ENCODE measurements at regions not wholly inside any gene's neighbourhood (a gene's known extent, or its start where the extent isn't known, plus 50 kb on each side); places are given as distances from the start of the nearest gene placed in this dataset.

GRCh38 chr6:106773522-106773921 is 144.1 kb downstream of the QRSL1 start:
- H3K79me2 ChIP-seq (replicated peaks; ENCODE audit: insufficient read depth, low read length), result no peaks in the 10 kb centered on the region
- no peaks in the 10 kb centered on the region for H4K20me1 ChIP-seq (ENCODE audit: insufficient read depth)
- no peaks in the 10 kb centered on the region for H3K9me3 ChIP-seq (ENCODE audit: low read length)
- no peaks in the 10 kb centered on the region for H3K36me3 ChIP-seq (ENCODE audit: insufficient read depth, low read length)
- TF ChIP-seq RAD21 (conservative IDR thresholded peaks at IDR 0.05), result no peak
- TF ChIP-seq TAF1 (IDR thresholded peaks at IDR 0.05; ENCODE audit: low read depth), result no peak
- no peak for TF ChIP-seq SMC3 (conservative IDR thresholded peaks at IDR 0.05; ENCODE audit: poor library complexity)
- no peak for TF ChIP-seq CTCF (IDR thresholded peaks at IDR 0.05; ENCODE audit: poor library complexity, severe bottlenecking)
- no peak for TF ChIP-seq EZH2 (IDR thresholded peaks at IDR 0.05; ENCODE audit: borderline replicate concordance, insufficient read depth, low read length, poor library complexity, severe bottlenecking)
- TF ChIP-seq EP300 (conservative IDR thresholded peaks at IDR 0.05; ENCODE audit: poor library complexity, severe bottlenecking), result no peak
- TF ChIP-seq MXI1 (conservative IDR thresholded peaks at IDR 0.05; ENCODE audit: poor library complexity, severe bottlenecking), result no peak
- TF ChIP-seq, protein P1, sequence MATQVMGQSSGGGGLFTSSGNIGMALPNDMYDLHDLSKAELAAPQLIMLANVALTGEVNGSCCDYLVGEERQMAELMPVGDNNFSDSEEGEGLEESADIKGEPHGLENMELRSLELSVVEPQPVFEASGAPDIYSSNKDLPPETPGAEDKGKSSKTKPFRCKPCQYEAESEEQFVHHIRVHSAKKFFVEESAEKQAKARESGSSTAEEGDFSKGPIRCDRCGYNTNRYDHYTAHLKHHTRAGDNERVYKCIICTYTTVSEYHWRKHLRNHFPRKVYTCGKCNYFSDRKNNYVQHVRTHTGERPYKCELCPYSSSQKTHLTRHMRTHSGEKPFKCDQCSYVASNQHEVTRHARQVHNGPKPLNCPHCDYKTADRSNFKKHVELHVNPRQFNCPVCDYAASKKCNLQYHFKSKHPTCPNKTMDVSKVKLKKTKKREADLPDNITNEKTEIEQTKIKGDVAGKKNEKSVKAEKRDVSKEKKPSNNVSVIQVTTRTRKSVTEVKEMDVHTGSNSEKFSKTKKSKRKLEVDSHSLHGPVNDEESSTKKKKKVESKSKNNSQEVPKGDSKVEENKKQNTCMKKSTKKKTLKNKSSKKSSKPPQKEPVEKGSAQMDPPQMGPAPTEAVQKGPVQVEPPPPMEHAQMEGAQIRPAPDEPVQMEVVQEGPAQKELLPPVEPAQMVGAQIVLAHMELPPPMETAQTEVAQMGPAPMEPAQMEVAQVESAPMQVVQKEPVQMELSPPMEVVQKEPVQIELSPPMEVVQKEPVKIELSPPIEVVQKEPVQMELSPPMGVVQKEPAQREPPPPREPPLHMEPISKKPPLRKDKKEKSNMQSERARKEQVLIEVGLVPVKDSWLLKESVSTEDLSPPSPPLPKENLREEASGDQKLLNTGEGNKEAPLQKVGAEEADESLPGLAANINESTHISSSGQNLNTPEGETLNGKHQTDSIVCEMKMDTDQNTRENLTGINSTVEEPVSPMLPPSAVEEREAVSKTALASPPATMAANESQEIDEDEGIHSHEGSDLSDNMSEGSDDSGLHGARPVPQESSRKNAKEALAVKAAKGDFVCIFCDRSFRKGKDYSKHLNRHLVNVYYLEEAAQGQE (IDR thresholded peaks at IDR 0.05; ENCODE audit: borderline replicate concordance), result no peak
- no peak for TF ChIP-seq POLR2AphosphoS5 (IDR thresholded peaks at IDR 0.05)
- no peak overlapping the region for H3K9ac ChIP-seq (ENCODE audit: low read length)
- H3K4me3 ChIP-seq (ENCODE audit: low read length), result no peak overlapping the region
- no peaks in the 10 kb centered on the region for H3K27me3 ChIP-seq (ENCODE audit: insufficient read depth, low read depth, low read length)
- H3F3A ChIP-seq (ENCODE audit: insufficient read depth, low read length, poor library complexity, severe bottlenecking), result no peaks in the 10 kb centered on the region
- H2AFZ ChIP-seq (ENCODE audit: low read depth, low read length), result no peak overlapping the region
- H3K27ac ChIP-seq (ENCODE audit: low read length), result no peak overlapping the region
- no peak overlapping the region for H3K4me2 ChIP-seq (ENCODE audit: low read length)
- no peaks in the 10 kb centered on the region for H3K9me2 ChIP-seq (ENCODE audit: insufficient read depth, low read length)

- Histone ChIP-seq H3K4me2 (ENCODE audit: low read length) (no peak overlapping the region), H3K27me3 (ENCODE audit: insufficient read depth, low read depth, low read length) (no peaks in the 10 kb centered on the region), H3K9ac (ENCODE audit: low read length) (no peak overlapping the region), H3K36me3 (ENCODE audit: insufficient read depth, low read length) (no peaks in the 10 kb centered on the region), H3K79me2 (replicated peaks; ENCODE audit: insufficient read depth, low read length) (no peaks in the 10 kb centered on the region), H3K9me3 (ENCODE audit: low read length) (no peaks in the 10 kb centered on the region), H3K4me3 (ENCODE audit: low read length) (no peak overlapping the region), H4K20me1 (ENCODE audit: insufficient read depth) (no peaks in the 10 kb centered on the region), H3K9me2 (ENCODE audit: insufficient read depth, low read length) (no peaks in the 10 kb centered on the region), H2AFZ (ENCODE audit: low read depth, low read length) (no peak overlapping the region), H3F3A (ENCODE audit: insufficient read depth, low read length, poor library complexity, severe bottlenecking) (no peaks in the 10 kb centered on the region), H3K27ac (ENCODE audit: low read length) (no peak overlapping the region)
- TF ChIP-seq TAF1 (IDR thresholded peaks at IDR 0.05; ENCODE audit: low read depth) (no peak), POLR2AphosphoS5 (IDR thresholded peaks at IDR 0.05) (no peak)
Measured at GRCh38 chr6:106772270-106773142, 143.1 kb downstream of the QRSL1 start.

All from neural cell (in vitro differentiated cells).